GM13976 (cell line): ENCODE measurements at regions not wholly inside any gene's neighbourhood (a gene's known extent, or its start where the extent isn't known, plus 50 kb on each side); places are given as distances from the start of the nearest gene placed in this dataset.
"Not testable (repeated sequence)": the region's sequence is repeated elsewhere in the genome, so short reads cannot be mapped to it uniquely, and the experiment has no call there.

Experiments
- DNase-seq: peaks from one replicate; pipeline ENCODE4 v3.0.0; 2012; ENCODE audit warnings: low spot score
- CTCF ChIP-seq: IDR thresholded peaks from 2 replicates; pipeline ENCODE4 v1.5.1; 2012; ENCODE audit warnings: borderline replicate concordance, mild to moderate bottlenecking; ENCODE audit not compliant: insufficient read depth; ENCODE audit errors: extremely low read depth, missing control alignments, control extremely low read depth
- in situ Hi-C: fragments of 300-500 bp; cut with MboI; formaldehyde crosslinking; loops from one replicate; pipeline ENCODE4 v1.12.0; 2022; ENCODE audit warnings: low sequenced_read_pairs, mixed read lengths, inconsistent platforms; ENCODE audit not compliant: unreplicated experiment

DNA sequence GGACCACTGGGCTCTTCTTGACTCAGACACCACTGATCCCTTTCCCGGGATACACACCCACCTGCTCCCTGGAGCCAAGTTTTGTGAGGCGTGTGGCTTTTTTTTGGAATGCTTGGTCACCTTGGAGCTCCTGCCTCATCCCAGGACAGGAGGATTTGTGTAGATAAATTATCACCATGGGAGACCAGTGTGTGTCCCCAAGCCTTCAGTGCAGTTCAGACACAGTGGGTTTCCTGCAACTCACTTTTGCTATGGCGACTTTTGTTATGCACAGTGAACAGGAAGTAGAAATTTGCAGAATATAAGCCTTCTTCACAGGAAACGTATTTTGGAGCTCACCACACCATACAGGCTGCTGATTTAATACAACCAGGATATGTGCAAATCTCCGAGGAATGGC lies 357.4 kb downstream of the PAX1 start:
- DNase-seq: no peak
- no peak for TF ChIP-seq CTCF
- in situ Hi-C loops: no loop called here

DNA sequence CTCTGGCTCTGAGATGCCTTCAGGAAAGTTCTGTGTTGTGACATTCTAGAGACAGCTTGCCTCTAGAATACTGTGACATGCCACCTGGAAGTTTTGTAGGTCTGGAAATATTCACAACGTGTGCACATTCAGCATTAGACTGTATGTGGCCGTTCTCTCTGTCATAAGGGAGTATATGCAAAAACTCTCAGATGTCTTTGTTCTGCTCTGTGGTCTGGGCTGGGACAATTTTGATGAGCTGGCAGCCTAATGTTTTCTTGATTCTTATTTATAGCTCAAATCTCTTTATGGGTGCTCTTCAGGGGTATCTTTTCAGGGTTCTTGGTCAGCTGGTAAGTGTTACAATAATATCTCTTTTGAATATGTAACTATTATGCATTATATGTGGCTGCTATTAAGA lies 355.1 kb downstream of the PAX1 start:
- in situ Hi-C loops: no loop called here
- no peak for DNase-seq
- TF ChIP-seq CTCF: no peak

- in situ Hi-C loops: no loop called here
- DNase-seq: no peak
- TF ChIP-seq CTCF: no peak
These were observed 353.3 kb downstream of the PAX1 start for GRCh38 chr20:22058746-22059145.

- in situ Hi-C loops: no loop called here
- DNase-seq: no peak
- no peak for TF ChIP-seq CTCF
These were observed 350.5 kb downstream of the PAX1 start for GRCh38 chr20:22055981-22056380.

DNA sequence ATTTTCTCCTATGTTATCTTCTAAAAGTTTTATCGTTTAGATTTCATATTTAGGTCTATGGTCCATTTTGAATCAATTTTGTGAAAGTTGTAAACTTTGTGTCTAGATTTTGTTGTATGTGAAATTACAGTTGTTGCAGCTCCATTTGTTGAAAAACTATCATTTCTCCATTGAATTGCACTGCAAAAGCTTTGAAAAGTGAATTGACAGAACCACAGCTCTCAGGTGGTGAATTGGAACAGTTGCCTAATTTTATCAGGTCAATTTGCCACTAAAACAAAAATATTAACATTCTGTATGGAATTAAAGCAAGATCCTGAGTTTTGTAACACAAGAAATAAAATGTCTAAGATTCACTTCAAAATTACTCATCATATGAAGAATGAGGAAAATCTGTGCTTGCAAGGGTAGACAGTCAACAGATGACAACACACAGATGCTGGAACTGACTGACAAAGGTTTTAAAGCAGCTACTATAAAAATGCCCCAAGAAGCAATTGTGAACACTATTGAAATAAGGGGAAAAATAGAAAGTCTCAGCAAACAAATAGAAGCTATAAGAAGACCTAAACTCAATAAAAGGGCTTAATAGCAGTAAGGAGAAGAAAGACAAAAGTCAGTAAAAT lies 346.7 kb downstream of the PAX1 start:
- DNase-seq: no peak
- in situ Hi-C loops: no loop called here
- no peak for TF ChIP-seq CTCF

DNA sequence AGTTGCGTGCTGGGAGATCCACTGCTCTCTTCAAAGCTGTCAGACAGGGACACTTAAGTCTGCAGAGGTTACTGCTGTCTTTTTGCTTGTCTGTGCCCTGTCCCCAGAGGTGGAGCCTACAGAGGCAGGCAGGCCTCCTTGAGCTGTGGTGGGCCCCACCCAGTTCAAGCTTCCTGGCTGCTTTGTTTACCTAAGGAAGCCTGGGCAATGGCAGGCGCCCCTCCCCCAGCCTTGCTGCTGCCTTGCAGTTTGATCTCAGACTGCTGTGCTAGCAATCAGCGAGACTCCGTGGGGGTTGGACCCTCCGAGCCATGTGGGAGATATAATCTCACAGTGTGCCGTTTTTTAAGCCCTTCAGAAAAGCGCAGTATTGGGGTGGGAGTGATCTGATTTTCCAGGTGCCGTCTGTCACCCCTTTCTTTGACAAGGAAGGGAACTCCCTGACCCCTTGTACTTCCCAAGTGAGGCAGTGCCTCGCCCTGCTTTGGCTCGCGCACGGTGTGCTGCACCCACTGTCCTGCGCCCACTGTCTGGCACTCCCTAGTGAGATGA lies 340.6 kb downstream of the PAX1 start:
- DNase-seq, in situ Hi-C loops: not testable (repeated sequence)

DNA sequence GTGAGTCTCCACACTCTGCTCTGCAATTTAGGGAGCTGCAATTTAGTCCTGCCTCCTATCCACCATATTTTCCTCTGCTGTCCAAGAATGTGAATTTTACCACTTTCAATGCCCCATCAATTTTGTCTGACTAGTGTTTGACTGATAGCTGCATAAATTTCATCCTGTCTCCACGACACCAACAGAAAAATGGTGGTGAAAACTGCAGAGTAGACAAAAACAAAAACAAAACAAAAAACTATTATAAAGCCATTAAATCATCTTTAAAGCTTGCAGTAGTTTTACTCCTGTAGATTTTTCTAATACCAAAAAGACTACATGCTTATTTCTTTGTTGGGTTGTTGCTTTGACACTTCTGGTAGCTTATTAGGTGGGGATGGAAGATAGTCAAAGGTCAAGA lies 322.0 kb downstream of the PAX1 start:
- no peak for DNase-seq
- no peak for TF ChIP-seq CTCF
- in situ Hi-C loops: no loop called here
